GM21619 (cell line): ENCODE measurements at regions not wholly inside any gene's neighbourhood (a gene's known extent, or its start where the extent isn't known, plus 50 kb on each side); places are given as distances from the start of the nearest gene placed in this dataset.
"Not testable (repeated sequence)": the region's sequence is repeated elsewhere in the genome, so short reads cannot be mapped to it uniquely, and the experiment has no call there.

Experiments used
- ATAC-seq: cut with Tn5 transposase; IDR thresholded peaks from one replicate; pipeline ENCODE4 v1.9.1; 2021; ENCODE audit not compliant: unreplicated experiment

DNA sequence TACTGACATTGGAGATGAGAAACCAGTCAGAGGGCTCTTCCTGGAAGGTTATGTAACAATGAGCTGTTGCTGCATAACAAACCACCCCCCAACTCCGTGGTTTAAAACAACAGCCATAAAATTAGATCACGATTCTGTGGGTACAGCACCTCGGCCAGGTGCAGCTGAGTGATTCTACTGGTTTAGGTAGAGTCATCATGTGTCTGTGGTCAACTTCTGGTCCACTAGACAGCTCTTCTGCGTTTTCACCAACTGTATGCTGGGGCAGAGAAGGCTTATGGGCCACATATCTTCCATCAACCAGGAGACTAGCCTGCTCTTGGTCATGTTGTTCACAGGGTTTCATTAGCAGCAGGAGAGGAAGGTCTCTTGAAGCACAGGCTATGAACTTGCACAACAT is 585.5 kb downstream of the KCTD12 start:
- no peak for ATAC-seq

- ATAC-seq, result no peak
These were observed 588.9 kb downstream of the KCTD12 start for GRCh38 chr13:76297331-76297730.

DNA sequence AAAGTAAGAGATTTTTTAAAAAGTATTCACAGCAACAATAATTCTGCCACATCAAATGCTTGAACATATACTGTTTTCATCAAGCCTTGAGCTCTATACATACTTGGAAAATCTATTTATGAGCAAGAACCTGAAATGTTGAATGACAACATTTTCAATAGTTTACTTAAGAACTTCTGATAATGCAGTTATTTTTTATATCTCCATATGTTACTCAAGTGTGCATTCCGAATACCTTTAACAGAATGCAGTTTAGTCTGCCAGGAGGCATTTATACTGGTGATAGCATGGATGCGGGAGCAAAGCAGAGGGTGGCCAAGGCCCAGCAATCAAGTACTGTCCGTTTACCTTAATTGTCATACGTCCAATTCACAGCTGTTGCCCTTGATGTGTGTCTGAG is 589.5 kb downstream of the KCTD12 start:
- no peak for ATAC-seq

- ATAC-seq, result not testable (repeated sequence)
These were observed 591.2 kb downstream of the KCTD12 start for GRCh38 chr13:76295020-76295419.

- no peak for ATAC-seq
These were observed 592.5 kb downstream of the KCTD12 start for GRCh38 chr13:76293751-76294150.

DNA sequence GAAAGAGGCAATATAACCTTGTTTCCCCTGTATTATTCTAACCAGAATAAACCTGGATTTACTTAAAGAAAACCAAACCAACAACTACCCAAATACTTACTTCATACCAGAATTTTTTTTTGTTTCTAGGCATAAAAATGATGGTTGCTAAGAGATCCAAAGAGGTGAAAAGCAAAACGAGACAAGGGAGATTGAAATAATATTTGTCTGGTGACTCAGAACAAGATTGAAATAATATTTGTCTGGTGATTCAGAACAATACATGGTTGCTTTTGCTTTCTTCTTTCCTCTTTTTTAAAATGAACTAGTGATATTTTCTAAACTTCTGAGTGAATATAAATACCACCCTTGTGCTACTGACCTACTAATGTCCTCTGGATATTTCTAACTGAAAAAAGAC is 592.9 kb downstream of the KCTD12 start:
- ATAC-seq, result no peak

- no peak for ATAC-seq
These were observed 593.5 kb downstream of the KCTD12 start for GRCh38 chr13:76292726-76293125.

- no peak for ATAC-seq
These were observed 594.2 kb downstream of the KCTD12 start for GRCh38 chr13:76292031-76292430.

DNA sequence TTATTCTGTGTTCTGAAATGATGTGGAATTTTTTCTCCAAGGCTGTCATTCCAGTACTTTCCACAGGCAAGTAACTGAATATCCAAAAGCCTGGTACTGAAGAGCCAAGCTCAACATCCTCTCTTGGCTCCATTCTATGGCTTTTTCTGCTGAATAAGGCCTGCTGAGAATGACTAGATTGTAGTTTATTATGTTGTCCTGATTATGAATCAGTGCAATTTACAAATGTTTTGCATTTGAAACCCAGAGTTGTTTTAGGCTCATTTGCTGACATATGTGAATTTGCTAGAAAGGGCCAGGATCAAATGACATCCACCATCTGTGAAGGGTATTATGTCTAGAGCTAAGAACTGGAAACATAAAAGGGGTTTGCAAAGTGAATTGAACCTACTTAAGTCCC is 596.6 kb downstream of the KCTD12 start:
- ATAC-seq, result no peak

DNA sequence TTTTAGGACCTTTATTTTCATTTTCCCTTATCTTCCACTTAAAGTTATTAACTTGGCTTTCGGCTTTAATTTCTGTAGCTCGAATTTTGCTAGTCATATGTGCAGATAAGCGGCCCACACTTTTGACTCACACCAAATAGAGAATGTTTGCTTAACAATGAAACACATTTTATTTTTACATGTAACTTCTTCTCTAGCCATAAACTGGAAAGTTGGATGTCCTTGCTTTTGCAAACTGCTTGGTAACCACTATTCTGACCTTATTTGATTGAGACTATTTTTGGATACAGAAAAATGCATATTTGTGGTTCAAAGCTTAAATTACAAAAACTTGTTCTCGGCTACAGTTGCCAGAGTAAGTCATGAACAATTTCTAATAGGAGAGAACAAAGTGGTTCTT is 600.0 kb downstream of the KCTD12 start:
- no peak for ATAC-seq

GRCh38 chr13:76285463-76285862 is 600.7 kb downstream of the KCTD12 start:
- ATAC-seq, result no peak

DNA sequence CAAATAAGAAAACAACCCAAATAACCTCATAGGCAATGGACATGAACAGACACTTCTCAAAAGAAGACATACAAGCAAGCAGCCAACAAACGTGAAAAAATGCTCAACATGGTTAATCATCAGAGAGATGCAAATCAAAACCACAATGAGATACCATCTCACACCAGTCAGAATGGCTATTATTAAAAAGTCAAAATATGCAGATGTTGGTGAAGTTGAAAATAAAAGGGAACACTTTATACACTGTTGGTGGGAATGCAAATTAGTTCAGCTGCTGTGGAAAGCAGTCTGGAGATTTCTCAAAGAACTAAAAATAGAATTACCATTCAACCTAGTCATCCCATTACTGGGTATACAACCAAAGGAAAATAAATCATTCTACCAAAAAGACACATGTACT is 606.4 kb downstream of the KCTD12 start:
- ATAC-seq, result not testable (repeated sequence)

DNA sequence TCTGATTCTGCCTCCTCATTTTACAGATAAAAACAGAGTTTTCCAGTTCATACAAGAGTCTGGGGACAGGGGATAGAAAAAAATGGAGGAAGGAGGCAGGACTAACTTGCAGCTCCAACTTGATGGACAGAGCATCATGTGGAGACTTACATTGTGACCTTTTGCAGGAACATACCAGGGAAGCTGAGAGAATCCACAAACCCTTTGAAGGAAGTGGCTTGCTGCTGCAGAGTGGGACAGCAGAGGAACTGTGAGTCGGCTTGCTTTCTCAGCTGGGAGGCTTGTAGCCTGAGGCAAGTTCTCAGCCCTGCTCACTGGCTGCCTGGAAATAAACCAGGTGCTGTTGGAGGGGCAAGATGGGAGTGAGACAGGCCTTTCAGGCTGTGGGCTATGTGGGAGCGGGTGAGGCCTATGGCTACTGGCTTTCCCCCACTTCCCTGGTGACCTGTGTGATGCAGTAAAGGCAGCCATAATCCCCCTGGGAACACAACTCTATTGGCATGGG is 614.4 kb downstream of the KCTD12 start:
- ATAC-seq, result no peak

GRCh38 chr13:76268307-76268706 is 617.9 kb downstream of the KCTD12 start:
- ATAC-seq, result not testable (repeated sequence)

DNA sequence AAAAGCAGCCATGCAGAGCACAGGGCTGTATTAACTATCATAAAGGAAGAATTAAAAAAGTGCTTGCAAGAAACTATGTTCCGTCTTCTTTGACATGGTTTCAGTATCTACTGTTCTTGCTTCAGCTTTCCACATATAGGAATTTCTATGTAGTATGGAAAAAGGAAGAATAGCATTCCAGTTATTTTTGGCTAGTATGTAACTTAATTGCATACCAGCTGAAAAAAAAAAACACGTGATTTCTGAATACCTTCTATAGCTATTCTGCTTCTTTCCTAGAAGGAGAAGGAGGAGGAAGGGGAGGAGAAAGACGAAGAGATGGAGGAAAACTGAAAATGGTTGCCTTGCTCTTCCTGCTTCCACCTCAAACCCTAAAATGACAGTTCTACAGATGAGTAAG is 619.0 kb downstream of the KCTD12 start:
- ATAC-seq, result no peak

GRCh38 chr13:76266561-76266960 is 619.6 kb downstream of the KCTD12 start:
- no peak for ATAC-seq

DNA sequence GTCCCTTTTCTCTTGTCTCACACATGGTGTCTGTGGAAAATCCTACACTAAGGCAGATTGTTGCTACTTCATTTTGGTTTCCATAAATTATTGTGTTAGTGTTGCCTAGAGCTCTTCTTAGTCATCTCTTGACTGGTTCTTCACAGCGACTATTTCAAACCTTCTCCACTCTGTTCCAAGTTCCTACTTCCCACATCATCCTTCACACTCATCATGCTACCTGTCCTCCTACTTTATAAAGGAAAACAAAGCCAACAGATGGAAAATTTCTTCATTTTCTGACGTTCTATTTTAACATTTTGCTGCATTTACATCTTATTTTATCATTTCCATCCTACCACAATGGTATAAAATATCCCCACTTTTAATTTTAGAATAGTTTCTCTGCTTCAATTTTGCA is 614.1 kb downstream of the LMO7 start:
- no peak for ATAC-seq

- ATAC-seq, result no peak
These were observed 609.8 kb downstream of the LMO7 start for GRCh38 chr13:76245920-76246319.

GRCh38 chr13:76245211-76245610 is 609.1 kb downstream of the LMO7 start:
- no peak for ATAC-seq

GRCh38 chr13:76243120-76243519 is 607.0 kb downstream of the LMO7 start:
- not testable (repeated sequence) for ATAC-seq

- ATAC-seq, result no peak
These were observed 603.0 kb downstream of the LMO7 start for GRCh38 chr13:76239031-76239680.

DNA sequence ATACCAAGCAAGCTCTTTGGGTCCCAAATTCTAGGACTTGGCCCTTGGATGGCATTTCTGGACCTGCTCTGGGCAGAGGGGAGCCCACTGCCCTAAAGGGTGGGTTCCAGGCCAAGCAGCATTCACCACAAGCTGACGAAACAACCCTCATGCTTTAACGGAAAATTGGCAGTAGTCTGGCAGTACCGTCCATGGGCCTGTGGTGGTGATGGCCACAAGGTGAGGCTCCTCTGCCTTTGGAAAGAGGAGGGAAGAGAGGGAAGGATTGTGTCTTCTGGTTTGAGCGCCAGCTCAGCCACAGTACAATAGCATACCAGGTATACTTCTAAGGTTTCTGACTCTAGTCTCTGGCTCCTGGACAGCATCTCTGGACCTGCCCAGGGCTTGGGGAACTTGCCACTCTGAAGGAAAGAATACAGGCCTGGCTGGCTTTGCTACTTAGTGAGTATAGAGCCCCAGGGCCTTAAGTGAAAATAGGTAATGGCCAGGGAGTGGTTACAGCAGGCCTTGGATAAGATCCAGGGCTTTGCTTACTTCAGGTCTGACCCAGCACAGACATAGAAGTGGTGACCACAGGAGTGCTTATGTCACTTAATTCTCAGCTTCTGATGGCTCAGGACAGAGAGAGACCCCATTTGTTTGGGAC is 595.5 kb downstream of the LMO7 start:
- no peak for ATAC-seq

DNA sequence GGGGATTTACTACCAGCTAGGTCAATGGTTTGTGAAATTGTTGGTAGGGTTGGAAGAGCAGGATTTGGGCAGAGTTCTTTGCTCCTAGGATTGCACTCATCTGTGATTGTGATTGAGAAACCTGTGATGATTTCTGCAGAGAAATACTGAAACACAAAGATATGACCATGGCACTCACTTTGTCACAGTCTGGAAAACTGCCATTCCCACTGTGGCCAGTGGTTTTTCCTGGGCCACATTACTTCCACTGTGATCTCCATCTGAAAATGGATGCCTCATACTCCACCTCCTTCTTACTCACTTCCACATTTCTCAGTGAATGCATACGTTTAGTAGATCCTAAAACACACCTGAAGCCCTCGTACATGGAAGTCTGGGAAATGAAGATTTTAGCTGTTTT is 593.2 kb downstream of the LMO7 start:
- ATAC-seq, result no peak
